ENCODE measurements at regions not wholly inside any gene's neighbourhood (a gene's known extent, or its start where the extent isn't known, plus 50 kb on each side); places are given as distances from the start of the nearest gene placed in this dataset.

DNA sequence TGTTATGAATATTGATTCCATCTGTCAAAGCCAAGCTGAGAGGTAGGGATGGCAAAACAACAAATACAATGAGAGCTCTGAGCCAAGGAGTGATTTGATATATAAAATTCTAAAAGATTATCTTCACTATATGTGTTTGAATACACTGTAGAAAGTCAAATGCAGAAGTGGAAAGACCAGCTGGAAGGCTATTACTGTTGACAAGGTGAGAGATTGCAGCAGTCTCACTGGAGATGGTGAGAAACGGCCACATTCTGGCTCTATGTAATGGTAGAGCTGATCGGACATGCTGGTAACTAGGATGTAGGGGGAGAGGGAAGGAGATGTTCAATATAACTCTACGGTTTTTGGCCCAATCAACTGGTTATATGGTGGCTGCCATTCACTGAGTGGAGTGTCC lies 434.2 kb upstream of the SUCLG2 start:
- ATAC-seq (ENCODE audit: low FRiP score), result no peak
- no peak for TF ChIP-seq CTCF (IDR thresholded peaks at IDR 0.05)
- DNase-seq (ENCODE audit: low spot score), result no peak

- DNase-seq (ENCODE audit: low spot score) (no peak), ATAC-seq (ENCODE audit: low FRiP score) (no peak)
- TF ChIP-seq CTCF (IDR thresholded peaks at IDR 0.05), result no peak
Observed at GRCh38 chr3:68088216-68088615, 433.8 kb upstream of the SUCLG2 start.

- ATAC-seq (ENCODE audit: low FRiP score), result no peak
- no peak for DNase-seq (ENCODE audit: low spot score)
- no peak for TF ChIP-seq CTCF (IDR thresholded peaks at IDR 0.05)
Observed at GRCh38 chr3:68072062-68072461, 417.6 kb upstream of the SUCLG2 start.

DNA sequence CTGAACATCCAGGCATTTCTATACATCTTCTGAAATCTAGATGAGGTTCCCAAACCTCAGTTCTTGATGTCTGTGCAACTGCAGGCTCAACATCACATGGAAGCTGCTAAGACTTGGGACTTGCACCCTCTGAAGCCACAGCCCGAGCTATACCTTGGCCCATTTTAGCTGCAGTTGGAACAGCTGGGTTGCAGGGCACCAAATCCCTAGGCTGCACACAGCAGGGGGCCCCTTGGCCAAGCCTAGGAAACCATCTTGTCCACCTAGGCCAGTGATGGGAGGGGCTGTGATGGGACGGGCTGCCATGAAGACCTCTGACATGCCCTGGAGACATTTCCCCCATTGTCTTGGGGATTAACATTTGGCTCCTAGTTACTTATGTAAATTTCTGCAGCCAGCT lies 415.8 kb upstream of the SUCLG2 start:
- DNase-seq (ENCODE audit: low spot score) (no peak), ATAC-seq (ENCODE audit: low FRiP score) (no peak)
- no peak for TF ChIP-seq CTCF (IDR thresholded peaks at IDR 0.05)

DNA sequence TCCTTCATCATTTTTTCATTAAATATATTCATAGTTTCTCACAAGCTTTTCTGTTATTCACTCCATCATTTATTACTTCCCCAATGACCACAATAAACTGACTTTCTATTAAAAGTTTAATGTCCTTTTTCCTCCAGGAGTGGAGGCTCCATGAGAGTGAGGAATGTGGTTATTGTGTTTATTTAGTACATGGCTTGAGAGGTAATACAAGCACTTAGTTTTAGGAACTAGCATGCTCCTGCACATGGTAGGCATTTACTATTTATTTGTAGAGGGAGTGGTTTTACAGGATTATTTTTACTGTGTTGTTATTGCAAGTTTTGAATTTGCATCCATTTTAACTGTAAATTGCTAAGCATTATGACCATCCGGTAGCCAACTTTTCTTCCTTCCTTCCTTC lies 412.9 kb upstream of the SUCLG2 start:
- ATAC-seq (ENCODE audit: low FRiP score), result no peak
- DNase-seq (ENCODE audit: low spot score), result no peak
- TF ChIP-seq CTCF (IDR thresholded peaks at IDR 0.05), result no peak

- no peak for TF ChIP-seq CTCF (IDR thresholded peaks at IDR 0.05)
- DNase-seq (ENCODE audit: low spot score), result no peak
- no peak for ATAC-seq (ENCODE audit: low FRiP score)
Observed at GRCh38 chr3:68062926-68063325, 408.5 kb upstream of the SUCLG2 start.

DNA sequence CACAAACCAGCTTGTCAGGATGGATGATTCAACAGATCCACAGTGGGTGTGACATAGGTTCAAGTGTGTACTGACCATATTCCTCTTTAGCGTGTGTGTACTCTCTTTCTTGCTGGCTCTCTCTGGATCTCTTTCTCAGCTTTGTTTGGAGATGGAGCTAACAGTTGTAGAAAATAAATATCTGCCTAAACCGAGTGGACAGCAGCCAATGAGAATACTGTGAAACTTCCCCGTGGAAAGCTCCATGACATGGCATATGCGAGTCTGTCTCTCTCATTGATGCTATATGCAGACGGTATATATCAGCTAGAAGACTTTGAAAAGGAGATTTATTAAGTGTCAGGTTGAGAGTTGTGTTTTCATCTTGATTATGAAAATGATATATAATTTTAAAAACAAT lies 406.5 kb upstream of the SUCLG2 start:
- ATAC-seq (ENCODE audit: low FRiP score), result no peak
- no peak for DNase-seq (ENCODE audit: low spot score)
- TF ChIP-seq CTCF (IDR thresholded peaks at IDR 0.05), result no peak

All from omental fat pad (tissue), 3 donors.